ENCODE measurements at regions not wholly inside any gene's neighbourhood (a gene's known extent, or its start where the extent isn't known, plus 50 kb on each side); places are given as distances from the start of the nearest gene placed in this dataset.

- Histone ChIP-seq H3K27ac (ENCODE audit: low read depth, low read length) (no peak overlapping the region), H3K9me3 (ENCODE audit: control insufficient read depth, insufficient read depth, low read length) (no peaks in the 10 kb centered on the region), H3K27me3 (ENCODE audit: control insufficient read depth, insufficient read depth, low read length) (no peaks in the 10 kb centered on the region), H3K4me1 (ENCODE audit: control insufficient read depth, insufficient read depth, low read length) (peaks cover 5% of the 10 kb centered on the region; the same call in 1 of the 2 replicates), H3K4me3 (ENCODE audit: low read depth, low read length) (no peak overlapping the region), H3K36me3 (ENCODE audit: control insufficient read depth, insufficient read depth, low read length) (no peaks in the 10 kb centered on the region), H3K9ac (ENCODE audit: low read depth, low read length) (no peak overlapping the region)
Measured at GRCh38 chr10:4081685-4082111, 296.7 kb upstream of the KLF6 start.

DNA sequence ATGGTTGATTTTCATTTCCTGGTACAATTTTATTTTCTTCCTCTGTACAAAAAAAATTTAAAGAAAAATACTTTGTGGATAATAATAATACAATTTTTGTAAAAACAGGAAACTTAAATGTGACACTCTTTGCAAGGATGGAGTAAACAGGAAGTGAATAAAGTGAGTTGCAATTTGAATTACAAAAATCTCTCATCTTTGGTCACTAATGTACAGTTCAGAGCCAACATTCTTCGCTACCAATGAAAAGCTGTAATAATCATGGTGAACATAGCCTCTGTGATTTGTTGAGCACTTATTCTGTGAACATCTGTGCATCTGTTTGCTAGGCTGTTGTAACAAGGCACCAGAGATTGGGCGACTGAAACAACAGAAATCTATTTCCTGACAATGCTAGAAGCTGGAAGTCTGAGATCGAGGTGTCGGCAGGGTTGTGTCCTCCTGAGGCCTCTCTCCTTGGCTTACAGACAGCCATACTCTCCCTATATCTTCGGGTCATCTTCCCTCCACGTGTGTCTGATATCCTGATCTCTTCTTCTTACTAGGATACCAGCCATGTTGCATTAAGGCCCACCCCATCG is 295.3 kb upstream of the KLF6 start:
- Histone ChIP-seq H3K27me3 (ENCODE audit: control insufficient read depth, insufficient read depth, low read length) (no peaks in the 10 kb centered on the region), H3K4me1 (ENCODE audit: control insufficient read depth, insufficient read depth, low read length) (peaks cover 5% of the 10 kb centered on the region; the same call in 1 of the 2 replicates), H3K9me3 (ENCODE audit: control insufficient read depth, insufficient read depth, low read length) (no peaks in the 10 kb centered on the region), H3K27ac (ENCODE audit: low read depth, low read length) (no peak overlapping the region), H3K36me3 (ENCODE audit: control insufficient read depth, insufficient read depth, low read length) (no peaks in the 10 kb centered on the region), H3K9ac (ENCODE audit: low read depth, low read length) (no peak overlapping the region), H3K4me3 (ENCODE audit: low read depth, low read length) (no peak overlapping the region)

GRCh38 chr10:4079803-4080202 is 294.8 kb upstream of the KLF6 start:
- no peaks in the 10 kb centered on the region for H3K36me3 ChIP-seq (ENCODE audit: control insufficient read depth, insufficient read depth, low read length)
- peaks cover 5% of the 10 kb centered on the region; the same call in 1 of the 2 replicates for H3K4me1 ChIP-seq (ENCODE audit: control insufficient read depth, insufficient read depth, low read length)
- no peak overlapping the region for H3K9ac ChIP-seq (ENCODE audit: low read depth, low read length)
- H3K4me3 ChIP-seq (ENCODE audit: low read depth, low read length): no peak overlapping the region
- no peaks in the 10 kb centered on the region; the same call in 1 of the 2 replicates for H3K9me3 ChIP-seq (ENCODE audit: control insufficient read depth, insufficient read depth, low read length)
- H3K27ac ChIP-seq (ENCODE audit: low read depth, low read length): no peak overlapping the region
- H3K27me3 ChIP-seq (ENCODE audit: control insufficient read depth, insufficient read depth, low read length): no peaks in the 10 kb centered on the region

GRCh38 chr10:4077804-4078203 is 292.8 kb upstream of the KLF6 start:
- no peak overlapping the region for H3K9ac ChIP-seq (ENCODE audit: low read depth, low read length)
- H3K27ac ChIP-seq (ENCODE audit: low read depth, low read length): no peak overlapping the region
- H3K4me3 ChIP-seq (ENCODE audit: low read depth, low read length): no peak overlapping the region
- H3K27me3 ChIP-seq (ENCODE audit: control insufficient read depth, insufficient read depth, low read length): no peaks in the 10 kb centered on the region
- H3K4me1 ChIP-seq (ENCODE audit: control insufficient read depth, insufficient read depth, low read length): no peaks in the 10 kb centered on the region
- H3K36me3 ChIP-seq (ENCODE audit: control insufficient read depth, insufficient read depth, low read length): no peaks in the 10 kb centered on the region
- H3K9me3 ChIP-seq (ENCODE audit: control insufficient read depth, insufficient read depth, low read length): no peaks in the 10 kb centered on the region; the same call in 1 of the 2 replicates

- Histone ChIP-seq H3K9ac (ENCODE audit: low read depth, low read length) (no peak overlapping the region), H3K9me3 (ENCODE audit: control insufficient read depth, insufficient read depth, low read length) (no peaks in the 10 kb centered on the region; the same call in 1 of the 2 replicates), H3K27ac (ENCODE audit: low read depth, low read length) (no peak overlapping the region), H3K27me3 (ENCODE audit: control insufficient read depth, insufficient read depth, low read length) (no peaks in the 10 kb centered on the region), H3K4me1 (ENCODE audit: control insufficient read depth, insufficient read depth, low read length) (no peaks in the 10 kb centered on the region), H3K4me3 (ENCODE audit: low read depth, low read length) (no peak overlapping the region), H3K36me3 (ENCODE audit: control insufficient read depth, insufficient read depth, low read length) (no peaks in the 10 kb centered on the region)
Measured at GRCh38 chr10:4076983-4077382, 292.0 kb upstream of the KLF6 start.

DNA sequence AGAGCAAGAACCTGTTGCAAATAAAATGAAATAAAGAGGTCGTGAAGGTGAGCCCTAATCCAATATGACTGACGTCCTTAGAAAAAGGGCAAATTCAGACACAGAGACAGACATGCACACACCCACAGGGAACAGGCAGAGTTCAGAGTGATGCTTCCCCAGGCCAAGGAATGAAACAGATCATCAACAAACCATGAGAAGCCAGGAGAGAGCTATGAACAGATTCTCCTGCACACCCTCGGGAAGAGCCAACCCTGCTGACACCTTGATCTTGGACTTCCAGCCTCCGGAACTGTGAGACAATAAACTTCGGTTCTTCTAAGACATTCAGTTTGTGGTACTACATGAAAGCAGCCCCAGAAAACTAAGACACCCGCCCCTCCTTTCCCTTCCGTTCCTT is 290.4 kb upstream of the KLF6 start:
- Histone ChIP-seq H3K27me3 (ENCODE audit: control insufficient read depth, insufficient read depth, low read length) (no peaks in the 10 kb centered on the region), H3K9me3 (ENCODE audit: control insufficient read depth, insufficient read depth, low read length) (no peaks in the 10 kb centered on the region; the same call in 1 of the 2 replicates), H3K27ac (ENCODE audit: low read depth, low read length) (no peak overlapping the region), H3K4me1 (ENCODE audit: control insufficient read depth, insufficient read depth, low read length) (no peaks in the 10 kb centered on the region), H3K9ac (ENCODE audit: low read depth, low read length) (no peak overlapping the region), H3K36me3 (ENCODE audit: control insufficient read depth, insufficient read depth, low read length) (no peaks in the 10 kb centered on the region), H3K4me3 (ENCODE audit: low read depth, low read length) (no peak overlapping the region)

GRCh38 chr10:4074545-4075407 is 289.8 kb upstream of the KLF6 start:
- Histone ChIP-seq H3K27me3 (ENCODE audit: control insufficient read depth, insufficient read depth, low read length) (no peaks in the 10 kb centered on the region), H3K27ac (ENCODE audit: low read depth, low read length) (no peak overlapping the region), H3K36me3 (ENCODE audit: control insufficient read depth, insufficient read depth, low read length) (no peaks in the 10 kb centered on the region), H3K9me3 (ENCODE audit: control insufficient read depth, insufficient read depth, low read length) (no peaks in the 10 kb centered on the region; the same call in 1 of the 2 replicates), H3K4me1 (ENCODE audit: control insufficient read depth, insufficient read depth, low read length) (no peaks in the 10 kb centered on the region), H3K4me3 (ENCODE audit: low read depth, low read length) (no peak overlapping the region), H3K9ac (ENCODE audit: low read depth, low read length) (no peak overlapping the region)

- no peaks in the 10 kb centered on the region for H3K36me3 ChIP-seq (ENCODE audit: control insufficient read depth, insufficient read depth, low read length)
- no peaks in the 10 kb centered on the region for H3K27me3 ChIP-seq (ENCODE audit: control insufficient read depth, insufficient read depth, low read length)
- no peak overlapping the region for H3K9ac ChIP-seq (ENCODE audit: low read depth, low read length)
- no peak overlapping the region for H3K4me3 ChIP-seq (ENCODE audit: low read depth, low read length)
- no peaks in the 10 kb centered on the region for H3K4me1 ChIP-seq (ENCODE audit: control insufficient read depth, insufficient read depth, low read length)
- no peak overlapping the region for H3K27ac ChIP-seq (ENCODE audit: low read depth, low read length)
- H3K9me3 ChIP-seq (ENCODE audit: control insufficient read depth, insufficient read depth, low read length): no peaks in the 10 kb centered on the region; the same call in 1 of the 2 replicates
Measured at GRCh38 chr10:4073912-4074311, 288.9 kb upstream of the KLF6 start.

- Histone ChIP-seq H3K36me3 (ENCODE audit: control insufficient read depth, insufficient read depth, low read length) (no peaks in the 10 kb centered on the region), H3K4me3 (ENCODE audit: low read depth, low read length) (no peak overlapping the region), H3K4me1 (ENCODE audit: control insufficient read depth, insufficient read depth, low read length) (no peaks in the 10 kb centered on the region), H3K27me3 (ENCODE audit: control insufficient read depth, insufficient read depth, low read length) (no peaks in the 10 kb centered on the region), H3K9ac (ENCODE audit: low read depth, low read length) (no peak overlapping the region), H3K9me3 (ENCODE audit: control insufficient read depth, insufficient read depth, low read length) (no peaks in the 10 kb centered on the region; the same call in 1 of the 2 replicates), H3K27ac (ENCODE audit: low read depth, low read length) (no peak overlapping the region)
Measured at GRCh38 chr10:4070921-4071660, 286.1 kb upstream of the KLF6 start.

GRCh38 chr10:4070184-4070583 is 285.2 kb upstream of the KLF6 start:
- H3K4me3 ChIP-seq (ENCODE audit: low read depth, low read length): no peak overlapping the region
- H3K4me1 ChIP-seq (ENCODE audit: control insufficient read depth, insufficient read depth, low read length): no peaks in the 10 kb centered on the region
- H3K27ac ChIP-seq (ENCODE audit: low read depth, low read length): no peak overlapping the region
- no peaks in the 10 kb centered on the region for H3K36me3 ChIP-seq (ENCODE audit: control insufficient read depth, insufficient read depth, low read length)
- no peak overlapping the region for H3K9ac ChIP-seq (ENCODE audit: low read depth, low read length)
- no peaks in the 10 kb centered on the region; the same call in 1 of the 2 replicates for H3K9me3 ChIP-seq (ENCODE audit: control insufficient read depth, insufficient read depth, low read length)
- H3K27me3 ChIP-seq (ENCODE audit: control insufficient read depth, insufficient read depth, low read length): no peaks in the 10 kb centered on the region

Data from HUES48 (cell line).